ENCODE measurements at regions not wholly inside any gene's neighbourhood (a gene's known extent, or its start where the extent isn't known, plus 50 kb on each side); places are given as distances from the start of the nearest gene placed in this dataset.

GRCh38 chr20:56827763-56828162, 198.7 kb downstream of the TFAP2C start:
- TF ChIP-seq, protein P1, sequence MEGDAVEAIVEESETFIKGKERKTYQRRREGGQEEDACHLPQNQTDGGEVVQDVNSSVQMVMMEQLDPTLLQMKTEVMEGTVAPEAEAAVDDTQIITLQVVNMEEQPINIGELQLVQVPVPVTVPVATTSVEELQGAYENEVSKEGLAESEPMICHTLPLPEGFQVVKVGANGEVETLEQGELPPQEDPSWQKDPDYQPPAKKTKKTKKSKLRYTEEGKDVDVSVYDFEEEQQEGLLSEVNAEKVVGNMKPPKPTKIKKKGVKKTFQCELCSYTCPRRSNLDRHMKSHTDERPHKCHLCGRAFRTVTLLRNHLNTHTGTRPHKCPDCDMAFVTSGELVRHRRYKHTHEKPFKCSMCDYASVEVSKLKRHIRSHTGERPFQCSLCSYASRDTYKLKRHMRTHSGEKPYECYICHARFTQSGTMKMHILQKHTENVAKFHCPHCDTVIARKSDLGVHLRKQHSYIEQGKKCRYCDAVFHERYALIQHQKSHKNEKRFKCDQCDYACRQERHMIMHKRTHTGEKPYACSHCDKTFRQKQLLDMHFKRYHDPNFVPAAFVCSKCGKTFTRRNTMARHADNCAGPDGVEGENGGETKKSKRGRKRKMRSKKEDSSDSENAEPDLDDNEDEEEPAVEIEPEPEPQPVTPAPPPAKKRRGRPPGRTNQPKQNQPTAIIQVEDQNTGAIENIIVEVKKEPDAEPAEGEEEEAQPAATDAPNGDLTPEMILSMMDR (IDR thresholded peaks at IDR 0.05): no peak
- no peak for TF ChIP-seq POLR2AphosphoS5 (IDR thresholded peaks at IDR 0.05; ENCODE audit: insufficient read depth in 1 of 2, low read depth in 1 of 2)

Data from vagina (tissue), 2 donors.